ENCODE measurements at regions not wholly inside any gene's neighbourhood (a gene's known extent, or its start where the extent isn't known, plus 50 kb on each side); places are given as distances from the start of the nearest gene placed in this dataset.

DNA sequence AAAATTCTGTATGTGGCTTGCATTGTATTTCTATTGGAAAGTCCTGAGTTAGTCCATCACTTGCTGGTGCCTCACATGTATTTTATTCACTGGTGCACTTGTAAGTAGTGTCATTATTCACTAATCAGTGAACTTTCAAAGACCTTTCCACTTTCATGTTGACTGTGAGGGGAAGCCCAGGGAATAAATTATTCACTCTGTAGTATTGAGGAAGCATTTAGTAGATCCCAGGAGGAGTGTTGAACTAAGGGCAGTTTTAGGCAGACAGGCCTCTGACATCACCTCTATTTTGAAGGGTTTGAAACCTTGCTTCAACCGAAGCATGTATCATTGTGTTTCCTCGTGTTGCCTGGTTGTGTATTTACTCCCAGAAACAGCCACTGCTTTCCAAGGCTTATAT is 705.4 kb upstream of the RIOK2 start:
- TF ChIP-seq SRF (IDR thresholded peaks at IDR 0.05; ENCODE audit: low read depth, low read length) (no peak), TBP (IDR thresholded peaks at IDR 0.05; ENCODE audit: low read depth, low read length) (no peak), TCF12 (IDR thresholded peaks at IDR 0.05; ENCODE audit: low read depth, low read length) (no peak), POLR2A (IDR thresholded peaks at IDR 0.05; ENCODE audit: control extremely low read depth in 1 of 2, low read depth in 2 of 2, low read length in 2 of 2) (no peak), CHD2 (IDR thresholded peaks at IDR 0.05; ENCODE audit: low read length) (no peak), EZH2 (IDR thresholded peaks at IDR 0.05; ENCODE audit: low read depth, low read length, severe bottlenecking) (no peak), CHD1 (IDR thresholded peaks at IDR 0.05; ENCODE audit: low read depth, low read length) (no peak), RAD21 (IDR thresholded peaks at IDR 0.05 in 1 of 2, conservative IDR thresholded peaks at IDR 0.05 in 1 of 2; ENCODE audit: low read depth in 2 of 2, low read length in 2 of 2) (no peak), EP300 (IDR thresholded peaks at IDR 0.05; ENCODE audit: borderline replicate concordance in 1 of 2, low read depth in 2 of 2, low read length in 2 of 2) (no peak), BCL11A (IDR thresholded peaks at IDR 0.05; ENCODE audit: low read depth in 2 of 2, low read length in 2 of 2) (no peak), TAF1 (IDR thresholded peaks at IDR 0.05; ENCODE audit: low read depth, low read length) (no peak), YY1 (IDR thresholded peaks at IDR 0.05; ENCODE audit: low read depth, low read length) (no peak)
- TF ChIP-seq, protein P1, sequence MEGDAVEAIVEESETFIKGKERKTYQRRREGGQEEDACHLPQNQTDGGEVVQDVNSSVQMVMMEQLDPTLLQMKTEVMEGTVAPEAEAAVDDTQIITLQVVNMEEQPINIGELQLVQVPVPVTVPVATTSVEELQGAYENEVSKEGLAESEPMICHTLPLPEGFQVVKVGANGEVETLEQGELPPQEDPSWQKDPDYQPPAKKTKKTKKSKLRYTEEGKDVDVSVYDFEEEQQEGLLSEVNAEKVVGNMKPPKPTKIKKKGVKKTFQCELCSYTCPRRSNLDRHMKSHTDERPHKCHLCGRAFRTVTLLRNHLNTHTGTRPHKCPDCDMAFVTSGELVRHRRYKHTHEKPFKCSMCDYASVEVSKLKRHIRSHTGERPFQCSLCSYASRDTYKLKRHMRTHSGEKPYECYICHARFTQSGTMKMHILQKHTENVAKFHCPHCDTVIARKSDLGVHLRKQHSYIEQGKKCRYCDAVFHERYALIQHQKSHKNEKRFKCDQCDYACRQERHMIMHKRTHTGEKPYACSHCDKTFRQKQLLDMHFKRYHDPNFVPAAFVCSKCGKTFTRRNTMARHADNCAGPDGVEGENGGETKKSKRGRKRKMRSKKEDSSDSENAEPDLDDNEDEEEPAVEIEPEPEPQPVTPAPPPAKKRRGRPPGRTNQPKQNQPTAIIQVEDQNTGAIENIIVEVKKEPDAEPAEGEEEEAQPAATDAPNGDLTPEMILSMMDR (IDR thresholded peaks at IDR 0.05; ENCODE audit: control extremely low read depth in 1 of 3, insufficient read depth in 1 of 3, low read depth in 1 of 3, low read length in 3 of 3), result no peak

All from H1 (cell line).